ENCODE measurements at regions not wholly inside any gene's neighbourhood (a gene's known extent, or its start where the extent isn't known, plus 50 kb on each side); places are given as distances from the start of the nearest gene placed in this dataset.

GRCh38 chrX:39302838-39303237 lies 501.6 kb downstream of the MID1IP1 start:
- DNase-seq: no peak

DNA sequence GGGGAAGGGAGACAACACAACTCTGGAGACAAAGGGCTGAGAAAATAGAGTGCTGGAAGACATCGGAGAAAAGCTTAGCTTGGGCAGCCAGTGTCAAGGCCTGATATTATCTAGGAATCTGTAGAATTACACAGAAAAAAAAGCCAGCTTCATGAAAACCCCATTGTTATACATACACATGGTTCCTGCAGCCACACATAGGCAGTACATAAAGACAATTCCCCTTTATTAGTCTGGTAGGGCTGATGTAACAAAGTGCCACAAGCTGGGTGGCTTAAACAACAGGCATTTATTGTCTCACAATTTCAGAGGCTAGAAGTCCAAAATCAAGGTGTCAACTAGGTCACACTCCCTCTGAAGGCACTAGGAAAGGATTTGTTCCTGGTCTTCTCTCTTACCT lies 503.5 kb downstream of the MID1IP1 start:
- DNase-seq: no peak

- DNase-seq: no peak
Measured at GRCh38 chrX:39307488-39307887, 506.2 kb downstream of the MID1IP1 start.

GRCh38 chrX:39308126-39308525 lies 506.9 kb downstream of the MID1IP1 start:
- no peak for DNase-seq

GRCh38 chrX:39309018-39309635 lies 507.9 kb downstream of the MID1IP1 start:
- DNase-seq: no peak

- DNase-seq: no peak
Measured at GRCh38 chrX:39309721-39310152, 508.5 kb downstream of the MID1IP1 start.

GRCh38 chrX:39310891-39311290 lies 509.6 kb downstream of the MID1IP1 start:
- no peak for DNase-seq

GRCh38 chrX:39311646-39312045 lies 510.4 kb downstream of the MID1IP1 start:
- DNase-seq: no peak

DNA sequence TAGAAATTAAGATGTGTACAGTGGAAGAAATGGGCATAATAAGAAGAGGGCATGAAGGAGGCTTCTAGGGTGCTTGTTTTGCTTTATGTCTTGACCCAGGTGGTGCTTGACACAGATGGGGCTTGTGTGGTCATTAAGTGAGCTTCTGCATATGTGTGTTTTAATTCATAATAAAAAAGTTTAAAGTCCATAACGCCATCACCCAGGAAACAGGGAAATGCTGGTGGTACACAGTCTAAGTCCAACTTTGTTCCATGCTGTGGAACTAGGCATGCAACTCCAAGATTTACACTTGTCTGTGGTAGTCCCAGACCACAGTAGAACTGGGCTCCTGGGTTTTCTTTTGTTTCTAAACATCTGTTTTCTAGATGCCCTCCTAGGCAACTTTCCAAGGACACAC lies 511.9 kb downstream of the MID1IP1 start:
- DNase-seq: no peak

GRCh38 chrX:39318506-39319343 lies 517.5 kb downstream of the MID1IP1 start:
- no peak for DNase-seq

DNA sequence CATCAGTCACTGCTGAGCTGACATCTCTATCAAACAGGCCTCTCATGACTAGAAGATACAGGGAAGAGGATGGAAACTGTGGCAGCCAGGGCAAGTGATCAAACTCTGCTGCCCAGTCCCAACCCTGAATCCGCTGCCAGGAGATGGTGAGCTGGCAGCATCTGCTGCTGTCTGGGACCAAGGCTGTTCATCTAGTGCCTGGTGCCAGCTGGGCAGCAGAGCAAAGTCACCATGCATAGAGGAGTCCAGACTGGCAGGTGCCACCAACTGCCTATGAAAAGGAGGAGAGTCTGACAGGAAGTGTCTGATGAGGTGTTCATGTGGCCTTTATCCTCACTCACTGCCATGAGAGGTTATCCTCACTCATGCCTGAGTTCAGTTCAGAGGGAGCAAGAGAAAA lies 518.9 kb downstream of the MID1IP1 start:
- no peak for DNase-seq

- DNase-seq: no peak
Measured at GRCh38 chrX:39322496-39322895, 521.2 kb downstream of the MID1IP1 start.

DNA sequence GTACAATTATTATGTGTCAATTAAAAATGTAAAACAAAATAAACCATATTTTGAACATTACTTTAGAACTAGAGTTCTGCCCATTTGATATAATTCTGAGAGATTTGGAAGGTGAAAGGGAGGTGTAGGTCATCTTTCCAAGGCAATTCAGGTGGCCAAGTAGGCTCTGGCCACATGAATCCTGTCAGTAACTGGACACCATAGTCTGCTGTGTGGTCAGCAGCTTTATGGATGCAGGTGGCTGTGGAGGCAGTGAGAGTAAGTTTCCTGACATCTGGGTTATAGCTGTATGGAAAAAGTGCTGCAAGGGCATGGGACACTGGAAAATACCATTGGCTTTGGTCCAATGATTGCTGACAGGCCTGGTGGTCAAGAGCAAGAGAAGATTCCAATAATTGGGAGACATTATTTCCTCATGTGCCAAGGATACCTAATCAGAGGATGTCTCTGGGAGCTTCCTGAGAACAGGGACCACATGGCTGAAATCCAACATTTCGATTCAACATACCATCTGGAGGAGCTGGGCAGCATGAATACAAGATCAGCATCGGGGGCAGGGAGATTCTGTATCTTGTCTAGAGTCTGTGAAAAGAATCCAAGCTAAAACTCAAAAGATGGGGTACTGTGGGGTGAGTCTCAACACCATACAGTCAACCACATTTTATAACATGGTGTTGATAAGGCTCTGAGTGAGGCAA lies 523.1 kb downstream of the MID1IP1 start:
- no peak for DNase-seq

- no peak for DNase-seq
Measured at GRCh38 chrX:39327255-39327654, 526.0 kb downstream of the MID1IP1 start.

DNA sequence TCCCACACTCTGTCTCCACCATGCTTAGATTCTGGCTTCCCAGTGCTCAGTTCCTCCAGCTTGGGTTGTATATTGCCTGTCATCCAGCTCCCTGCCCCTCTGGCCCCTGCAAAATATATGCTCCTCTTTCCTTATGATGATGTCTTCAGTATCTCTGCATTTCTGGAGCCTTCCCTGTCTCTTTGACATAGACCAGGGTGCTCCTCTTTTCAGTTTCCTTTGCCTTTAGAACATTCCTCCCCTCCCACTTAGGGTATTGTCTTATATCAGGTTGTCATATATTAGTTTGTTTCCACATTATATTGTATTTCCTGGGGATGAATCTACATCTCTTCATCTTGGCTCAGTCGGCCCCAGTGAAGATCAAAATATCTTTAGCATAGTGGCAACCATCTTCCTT lies 526.4 kb downstream of the MID1IP1 start:
- DNase-seq: no peak

- no peak for DNase-seq
Measured at GRCh38 chrX:39328661-39329060, 527.4 kb downstream of the MID1IP1 start.

DNA sequence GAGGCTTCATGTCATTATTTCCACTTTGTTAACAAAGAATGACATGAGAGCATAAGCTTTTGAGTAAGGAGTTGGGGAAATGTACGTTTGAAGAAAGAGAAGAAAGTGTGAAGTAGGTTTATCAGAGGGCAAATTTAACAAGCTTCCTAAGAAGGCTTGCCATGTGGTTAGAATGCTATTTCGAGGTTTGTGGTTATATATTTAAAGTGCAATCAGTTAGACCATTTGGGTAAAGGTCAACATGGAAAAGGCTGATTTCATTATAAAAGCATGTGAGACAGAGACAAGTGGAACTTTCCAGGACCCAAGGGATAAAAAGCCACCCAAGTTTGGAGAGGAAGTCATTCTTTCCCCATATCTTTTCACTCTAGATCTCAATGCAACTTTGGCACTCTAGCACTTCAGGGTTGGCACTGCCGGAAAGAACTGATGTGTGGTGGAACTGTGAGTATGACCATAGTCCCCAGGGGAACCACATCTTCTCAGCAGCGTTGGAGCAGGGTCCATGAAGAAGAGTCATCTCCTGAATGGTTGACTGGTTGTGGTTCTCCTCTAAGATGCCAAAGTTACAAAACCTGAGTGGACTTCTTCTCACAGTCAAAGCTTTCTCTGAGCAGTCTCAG lies 529.9 kb downstream of the MID1IP1 start:
- no peak for DNase-seq

DNA sequence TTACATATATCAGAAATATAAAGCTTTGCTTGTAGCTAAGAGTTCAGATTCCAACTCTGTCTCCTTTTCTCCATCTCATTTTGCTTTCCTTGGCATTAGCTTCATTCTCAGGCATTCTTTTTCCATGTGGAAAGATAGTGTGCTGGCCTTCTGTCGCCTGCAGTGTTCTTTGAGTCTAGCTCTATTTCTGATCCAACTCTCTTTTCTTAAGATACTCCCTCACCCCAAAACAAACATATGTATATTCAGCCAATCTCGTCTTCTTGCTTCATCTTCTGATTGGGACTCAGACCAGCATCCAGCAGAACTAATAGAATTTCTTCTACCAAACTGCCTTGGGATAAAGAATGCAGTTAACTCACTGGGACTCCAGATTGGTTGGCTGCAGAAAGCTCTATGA lies 532.2 kb downstream of the MID1IP1 start:
- no peak for DNase-seq

DNA sequence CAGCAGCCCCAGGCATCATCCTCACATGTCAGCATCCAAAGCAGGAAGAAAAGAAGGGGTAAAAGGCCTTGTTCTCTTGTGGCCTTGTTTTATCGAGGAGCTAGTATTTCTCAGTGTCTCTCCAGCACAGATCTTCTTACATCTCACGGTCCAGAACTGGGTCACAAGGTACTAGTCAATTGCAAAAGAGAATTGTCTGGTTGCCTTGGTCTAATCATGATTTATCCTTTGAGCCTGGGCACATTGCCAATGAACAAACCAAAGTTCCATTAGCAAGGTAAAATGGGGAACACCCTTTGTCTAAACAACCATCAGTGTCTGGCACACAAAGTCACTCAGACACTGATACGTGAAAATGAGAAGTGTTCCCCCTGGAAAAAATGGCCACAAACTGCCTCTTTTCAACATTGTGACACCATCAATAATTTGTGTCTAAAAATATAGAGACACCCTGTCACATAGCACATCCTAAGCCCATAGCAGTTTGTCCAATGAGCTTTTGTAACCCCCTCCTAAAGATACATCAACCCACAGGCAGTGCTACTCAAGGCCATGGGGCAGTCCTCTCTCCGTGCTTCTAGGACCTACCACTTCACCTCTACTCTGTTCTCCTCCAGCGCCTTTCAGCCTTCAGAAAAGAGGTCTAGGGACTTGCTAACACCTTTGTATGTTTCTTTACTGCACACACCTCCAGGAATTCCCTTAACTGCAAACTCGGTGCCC lies 534.4 kb downstream of the MID1IP1 start:
- DNase-seq: peak; percentile 22

- no peak for DNase-seq
Measured at GRCh38 chrX:39336671-39337311, 535.5 kb downstream of the MID1IP1 start.

- DNase-seq: no peak
Measured at GRCh38 chrX:39337451-39337850, 536.2 kb downstream of the MID1IP1 start.

DNA sequence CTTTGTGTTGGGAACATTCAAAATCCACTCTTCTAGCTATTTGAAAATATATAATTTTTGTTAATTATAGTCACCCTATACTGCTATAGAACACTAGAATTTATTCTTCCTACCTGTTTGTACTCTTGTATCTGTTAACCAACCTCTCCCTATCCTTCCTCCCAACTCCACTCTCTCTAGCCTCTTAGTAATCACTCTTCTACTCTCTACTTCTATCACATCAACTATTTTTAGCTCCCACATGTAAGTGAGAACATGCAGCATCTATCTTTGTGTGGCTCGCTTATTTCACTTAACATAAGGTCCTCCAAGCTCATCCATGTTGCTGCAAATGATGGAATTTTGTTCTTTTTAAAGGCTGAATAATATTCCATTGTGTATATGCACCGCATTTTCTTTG lies 537.3 kb downstream of the MID1IP1 start:
- no peak for DNase-seq
